ENCODE measurements at regions not wholly inside any gene's neighbourhood (a gene's known extent, or its start where the extent isn't known, plus 50 kb on each side); places are given as distances from the start of the nearest gene placed in this dataset.

GRCh38 chr3:153657046-153657445 lies 464.1 kb upstream of the ARHGEF26 start:
- intact Hi-C loops (cut with DNase I), result no loop called here
- DNase-seq (no peak), ATAC-seq (ENCODE audit: poor library complexity) (no peak)

- ATAC-seq (ENCODE audit: poor library complexity) (no peak), DNase-seq (no peak)
- intact Hi-C loops (cut with DNase I), result no loop called here
These were observed 463.7 kb upstream of the ARHGEF26 start for GRCh38 chr3:153657461-153657860.

GRCh38 chr3:153658136-153658535 lies 463.1 kb upstream of the ARHGEF26 start:
- intact Hi-C loops (cut with DNase I), result no loop called here
- peak; percentile 64 for ATAC-seq (ENCODE audit: poor library complexity)
- no peak for DNase-seq

- intact Hi-C loops (cut with DNase I), result no loop called here
- no peak for DNase-seq
These were observed 454.0 kb upstream of the ARHGEF26 start for GRCh38 chr3:153666991-153667740.

GRCh38 chr3:153669527-153669926 lies 451.7 kb upstream of the ARHGEF26 start:
- DNase-seq, result no peak
- intact Hi-C loops (cut with DNase I), result no loop called here
- ATAC-seq (ENCODE audit: poor library complexity), result no peak

More at GRCh38 chr3:153666991-153667740, 454.0 kb upstream of the ARHGEF26 start:
- ATAC-seq (ENCODE audit: poor library complexity), result no peak

- intact Hi-C loops (cut with DNase I), result no loop called here
- no peak for DNase-seq
- ATAC-seq (ENCODE audit: poor library complexity), result no peak
These were observed 450.6 kb upstream of the ARHGEF26 start for GRCh38 chr3:153670577-153670976.

- intact Hi-C loops (cut with DNase I), result no loop called here
- ATAC-seq (ENCODE audit: poor library complexity), result no peak
- no peak for DNase-seq
These were observed 447.3 kb upstream of the ARHGEF26 start for GRCh38 chr3:153673853-153674252.

- ATAC-seq (ENCODE audit: poor library complexity) (no peak), DNase-seq (no peak)
- intact Hi-C loops (cut with DNase I), result no loop called here
These were observed 441.5 kb upstream of the ARHGEF26 start for GRCh38 chr3:153679714-153680113.

GRCh38 chr3:153680526-153680925 lies 440.7 kb upstream of the ARHGEF26 start:
- intact Hi-C loops (cut with DNase I), result no loop called here
- DNase-seq (no peak), ATAC-seq (ENCODE audit: poor library complexity) (no peak)

- DNase-seq (no peak), ATAC-seq (ENCODE audit: poor library complexity) (no peak)
- intact Hi-C loops (cut with DNase I), result no loop called here
These were observed 440.1 kb upstream of the ARHGEF26 start for GRCh38 chr3:153681057-153681456.

- ATAC-seq (ENCODE audit: poor library complexity) (no peak), DNase-seq (no peak)
- intact Hi-C loops (cut with DNase I), result no loop called here
These were observed 432.7 kb upstream of the ARHGEF26 start for GRCh38 chr3:153688301-153689120.

- intact Hi-C loops (cut with DNase I), result no loop called here
- ATAC-seq (ENCODE audit: poor library complexity) (no peak), DNase-seq (no peak)
These were observed 428.0 kb upstream of the ARHGEF26 start for GRCh38 chr3:153693207-153693606.

GRCh38 chr3:153702106-153702505 lies 419.1 kb upstream of the ARHGEF26 start:
- DNase-seq, result no peak
- intact Hi-C loops (cut with DNase I), result no loop called here
- no peak for ATAC-seq (ENCODE audit: poor library complexity)

- DNase-seq, result no peak
- intact Hi-C loops (cut with DNase I), result no loop called here
- no peak for ATAC-seq (ENCODE audit: poor library complexity)
These were observed 417.1 kb upstream of the ARHGEF26 start for GRCh38 chr3:153704115-153704514.

GRCh38 chr3:153706706-153707105 lies 414.5 kb upstream of the ARHGEF26 start:
- DNase-seq (no peak), ATAC-seq (ENCODE audit: poor library complexity) (no peak)
- intact Hi-C loops (cut with DNase I), result no loop called here

GRCh38 chr3:153714016-153714415 lies 407.2 kb upstream of the ARHGEF26 start:
- DNase-seq, result no peak
- intact Hi-C loops (cut with DNase I), result no loop called here
- no peak for ATAC-seq (ENCODE audit: poor library complexity)

GRCh38 chr3:153714588-153715290 lies 406.5 kb upstream of the ARHGEF26 start:
- intact Hi-C loops (cut with DNase I), result no loop called here
- no peak for ATAC-seq (ENCODE audit: poor library complexity)

GRCh38 chr3:153722157-153722556 lies 399.0 kb upstream of the ARHGEF26 start:
- intact Hi-C loops (cut with DNase I), result no loop called here
- ATAC-seq (ENCODE audit: poor library complexity), result no peak
- DNase-seq, result no peak

More at GRCh38 chr3:153714588-153715290, 406.5 kb upstream of the ARHGEF26 start:
- DNase-seq, result no peak

GRCh38 chr3:153731071-153731470 lies 390.1 kb upstream of the ARHGEF26 start:
- DNase-seq, result no peak
- intact Hi-C loops (cut with DNase I), result no loop called here
- no peak for ATAC-seq (ENCODE audit: poor library complexity)
